NAMALWA (cell line): ENCODE measurements at regions not wholly inside any gene's neighbourhood (a gene's known extent, or its start where the extent isn't known, plus 50 kb on each side); places are given as distances from the start of the nearest gene placed in this dataset.
"Not testable (repeated sequence)": the region's sequence is repeated elsewhere in the genome, so short reads cannot be mapped to it uniquely, and the experiment has no call there.

Experiments used
- DNase-seq: peaks from one replicate; pipeline ENCODE4 v3.0.0-alpha.2; 2015; ENCODE audit warnings: low spot score

DNA sequence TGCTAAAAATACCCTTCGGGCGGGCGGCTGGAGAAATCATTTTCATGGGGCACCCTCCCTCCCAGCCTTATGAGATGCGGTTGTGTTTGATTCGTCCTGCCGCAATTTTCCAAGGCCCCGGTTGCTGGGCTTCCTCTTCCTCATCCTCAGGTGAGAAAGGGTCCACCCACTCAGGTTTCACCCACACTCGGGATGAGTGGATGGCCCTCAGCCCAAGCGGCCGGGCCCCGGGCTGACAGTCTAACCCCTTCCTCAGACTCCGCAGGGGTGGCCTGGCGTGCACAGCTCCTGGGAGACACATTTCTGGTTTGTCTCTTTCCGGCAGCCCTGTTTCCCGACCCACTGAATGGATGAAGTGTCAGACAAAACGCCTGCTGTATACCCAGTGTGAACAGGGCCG lies 116.5 kb upstream of the LRPAP1 start:
- no peak for DNase-seq

- DNase-seq = no peak
These were observed 116.0 kb upstream of the LRPAP1 start for GRCh38 chr4:3648195-3648594.

GRCh38 chr4:3647421-3647820 lies 115.2 kb upstream of the LRPAP1 start:
- no peak for DNase-seq

GRCh38 chr4:3645711-3646679 lies 113.8 kb upstream of the LRPAP1 start:
- no peak for DNase-seq

GRCh38 chr4:3644849-3645627 lies 112.8 kb upstream of the LRPAP1 start:
- no peak for DNase-seq

DNA sequence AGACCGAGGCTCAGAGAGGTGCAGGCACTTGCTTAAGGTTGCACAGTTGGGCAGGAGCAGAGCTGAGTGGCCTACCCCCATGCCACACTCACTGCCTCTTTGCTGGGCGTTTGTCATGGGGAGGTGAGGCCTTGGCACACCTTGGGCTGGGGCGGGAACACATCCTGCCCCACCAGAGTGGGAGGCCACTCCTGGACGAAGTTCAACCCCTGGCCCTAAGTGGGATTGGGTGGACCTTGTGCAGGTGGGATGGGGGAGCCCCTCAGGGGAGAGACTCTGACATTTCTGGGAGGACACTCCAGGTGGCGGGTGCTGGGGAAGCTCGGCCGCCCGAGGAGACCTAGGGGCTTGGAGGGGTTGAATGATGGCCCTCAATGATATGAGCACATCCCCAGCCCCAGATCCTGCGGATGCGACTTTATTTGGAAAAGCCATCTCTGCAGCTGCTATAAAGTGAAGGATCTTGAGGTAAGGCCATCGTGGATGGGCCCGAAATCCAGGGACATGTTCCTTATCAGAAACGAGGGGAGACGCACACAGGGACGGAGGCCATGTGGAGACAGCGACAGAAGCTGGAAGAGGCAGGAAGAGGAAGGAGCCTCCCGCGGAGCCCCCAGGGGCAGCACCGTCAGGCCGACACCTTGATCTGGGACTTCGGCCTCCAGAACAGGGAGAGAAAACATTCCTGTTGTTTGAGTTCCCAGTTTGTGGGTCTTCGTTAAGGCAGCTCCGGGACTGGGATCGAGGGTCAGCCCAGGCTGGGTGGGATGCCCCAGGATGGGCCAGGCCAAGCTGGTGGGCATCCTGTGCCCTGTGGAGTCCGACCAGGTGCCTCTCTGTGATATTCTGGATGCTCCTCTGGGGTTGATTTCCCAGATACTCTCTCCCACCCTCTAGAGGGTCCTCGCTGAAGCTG lies 111.6 kb upstream of the LRPAP1 start:
- DNase-seq = no peak

DNA sequence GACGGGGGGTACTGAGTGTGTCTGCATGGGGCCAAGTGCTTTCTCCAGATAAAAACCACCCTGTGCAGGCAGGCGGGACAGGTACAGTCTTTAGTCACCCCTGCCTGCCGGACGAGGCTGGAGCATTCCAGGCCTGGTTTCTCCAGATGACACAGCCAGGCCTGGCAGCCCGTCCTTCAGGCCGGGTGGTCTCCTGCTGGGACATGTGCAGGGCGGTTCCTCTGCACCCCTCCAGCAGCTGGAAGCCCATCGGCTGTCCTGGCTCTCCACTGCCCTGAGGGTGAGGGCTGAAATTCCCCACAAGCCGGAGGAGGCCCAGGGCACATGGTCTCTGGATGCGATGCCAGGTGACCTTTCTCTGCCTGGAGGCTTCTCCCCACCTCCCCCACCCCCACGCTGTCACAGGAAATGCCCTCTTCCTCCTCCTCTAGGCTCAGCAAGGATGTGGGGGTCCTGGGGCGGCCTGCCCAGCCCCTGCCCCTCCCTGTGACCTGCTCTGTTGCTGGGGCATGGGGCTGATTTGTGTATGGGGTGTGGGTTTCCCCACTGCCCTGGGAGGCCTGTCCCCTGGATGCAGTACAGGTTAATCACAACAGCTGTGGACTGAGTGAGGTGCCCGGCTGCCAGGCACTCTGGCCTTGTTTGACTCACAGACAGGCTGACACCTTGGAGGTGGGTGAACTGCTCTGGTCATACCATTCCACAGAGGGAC lies 110.7 kb upstream of the LRPAP1 start:
- DNase-seq = no peak

DNA sequence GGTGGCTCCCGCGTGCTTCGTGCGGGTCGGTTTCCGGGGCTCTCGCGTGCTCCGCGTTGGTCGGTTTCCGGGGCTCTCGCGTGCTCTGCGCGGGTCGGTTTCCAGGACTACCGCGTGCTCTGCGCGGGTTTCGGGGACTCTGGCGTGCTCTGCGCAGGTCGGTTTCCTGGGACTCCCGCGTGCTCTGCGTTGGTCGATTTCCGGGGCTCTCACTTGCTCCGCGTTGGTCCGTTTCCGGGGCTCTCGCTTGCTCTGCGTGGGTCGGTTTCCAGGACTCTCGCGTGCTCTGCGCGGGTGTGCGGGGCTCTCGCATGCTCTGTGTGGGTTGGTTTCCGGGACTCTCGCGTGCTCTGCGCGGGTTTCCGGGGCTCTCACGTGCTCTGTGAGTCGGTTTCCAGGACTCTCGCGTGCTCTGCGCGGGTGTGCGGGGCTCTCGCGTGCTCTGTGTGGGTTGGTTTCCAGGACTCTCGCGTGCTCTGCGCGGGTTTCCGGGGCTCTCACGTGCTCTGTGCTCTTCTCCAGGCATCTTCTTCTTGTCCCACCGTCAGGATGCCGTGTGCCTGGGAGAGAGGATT lies 109.9 kb upstream of the LRPAP1 start:
- no peak for DNase-seq

- DNase-seq = no peak
These were observed 109.3 kb upstream of the LRPAP1 start for GRCh38 chr4:3641501-3641900.

- no peak for DNase-seq
These were observed 108.4 kb upstream of the LRPAP1 start for GRCh38 chr4:3640587-3640962.

DNA sequence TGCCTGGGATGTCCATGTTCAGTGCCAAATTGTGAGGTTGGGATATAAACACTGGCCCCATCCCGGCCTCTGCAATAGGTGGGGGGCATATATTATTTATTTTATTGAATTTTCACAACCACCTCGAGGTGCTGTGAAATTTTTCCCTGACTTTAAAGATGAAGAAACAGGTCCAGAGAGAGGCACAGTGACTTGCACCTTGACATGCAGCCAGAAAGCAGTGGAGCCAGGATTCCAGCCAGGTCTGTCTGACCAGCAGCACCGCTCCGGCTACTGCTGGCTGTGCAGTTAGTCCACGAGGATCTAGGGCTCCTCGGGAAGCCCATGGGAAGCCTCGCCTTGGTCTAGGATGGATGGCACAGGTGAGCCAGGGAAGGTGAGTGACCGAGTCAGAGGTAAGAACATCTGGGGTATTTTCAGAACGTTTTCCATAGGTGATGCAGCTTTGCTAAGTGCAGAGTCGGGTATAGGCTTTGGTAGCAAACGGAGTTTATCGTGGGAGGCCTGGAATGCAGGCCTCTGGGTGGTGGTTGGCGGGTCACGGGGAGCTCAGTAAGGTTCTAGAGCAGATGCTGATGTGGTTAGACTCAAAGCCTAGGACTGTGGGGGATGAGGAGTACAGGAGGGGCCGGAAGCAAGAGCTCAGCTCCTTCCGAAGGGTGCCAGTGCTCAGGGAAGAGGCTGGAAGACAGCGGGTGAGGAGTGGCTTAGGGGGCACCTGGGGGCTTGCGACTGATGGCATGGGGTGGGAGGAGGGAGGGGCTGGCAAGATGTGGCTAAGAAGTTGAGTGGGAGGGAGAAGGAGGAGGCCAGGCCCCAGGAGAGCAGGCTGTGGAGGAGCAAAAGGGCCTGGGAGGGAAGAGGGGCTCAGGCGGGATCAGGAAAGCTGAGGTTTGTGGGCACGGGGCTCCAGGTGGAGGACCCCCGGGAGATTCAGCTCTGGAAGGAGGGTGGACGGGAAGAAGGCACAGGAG lies 107.7 kb upstream of the LRPAP1 start:
- DNase-seq = no peak

- no peak for DNase-seq
These were observed 106.0 kb upstream of the LRPAP1 start for GRCh38 chr4:3638080-3638795.

DNA sequence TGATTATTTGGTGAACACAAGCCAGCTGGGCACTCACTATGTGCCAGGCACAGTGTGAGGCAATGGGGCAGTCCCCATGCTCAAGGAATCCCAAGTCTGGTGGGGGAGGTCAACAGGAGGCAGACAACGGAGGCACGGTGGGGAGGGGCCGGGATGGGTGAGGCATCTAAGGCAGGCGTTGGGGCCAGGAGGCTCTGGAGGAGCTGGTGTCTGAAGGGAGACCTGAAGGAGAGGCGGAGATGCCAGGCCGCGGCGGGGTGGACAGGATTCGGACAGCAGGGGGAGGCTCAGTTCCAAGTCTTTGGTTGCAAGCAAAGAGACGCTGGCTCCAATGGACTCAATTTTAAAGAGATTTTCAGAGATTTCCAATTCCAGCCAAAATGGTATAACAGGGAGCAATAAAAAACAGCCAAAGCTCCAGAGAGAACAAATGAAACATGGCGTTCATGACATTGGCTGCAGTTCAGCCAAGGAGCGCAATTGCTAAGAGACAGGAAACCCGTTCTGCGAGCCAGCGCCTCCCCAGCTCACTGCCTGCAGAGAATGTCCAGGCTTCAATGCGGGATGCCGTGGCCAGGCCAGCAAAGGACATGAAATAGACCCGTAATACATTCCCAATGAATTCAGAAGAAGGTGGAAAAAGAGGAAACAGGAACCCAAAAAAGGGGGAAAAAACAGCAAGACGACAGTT lies 105.2 kb upstream of the LRPAP1 start:
- DNase-seq = no peak

GRCh38 chr4:3636646-3637320 lies 104.6 kb upstream of the LRPAP1 start:
- DNase-seq = no peak

DNA sequence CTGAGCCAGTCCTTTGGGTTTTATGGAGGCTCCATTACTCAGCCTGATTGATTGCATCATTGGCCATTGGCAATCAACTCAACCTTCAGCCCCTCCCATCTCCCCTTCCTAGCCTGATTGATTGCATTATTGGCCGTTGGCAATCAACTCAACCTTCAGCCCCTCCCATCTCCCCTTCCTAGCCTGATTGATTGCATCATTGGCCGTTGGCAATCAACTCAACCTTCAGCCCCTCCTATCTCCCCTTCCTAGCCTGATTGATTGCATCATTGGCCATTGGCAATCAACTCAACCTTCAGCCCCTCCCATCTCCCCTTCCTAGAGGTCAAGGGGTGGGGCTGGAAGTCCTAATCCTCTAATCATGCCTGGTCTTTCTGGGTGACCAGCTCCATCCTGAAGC lies 103.8 kb upstream of the LRPAP1 start:
- DNase-seq = not testable (repeated sequence)

GRCh38 chr4:3634894-3635820 lies 102.9 kb upstream of the LRPAP1 start:
- DNase-seq = no peak
